GM18526 (cell line): ENCODE measurements at regions not wholly inside any gene's neighbourhood (a gene's known extent, or its start where the extent isn't known, plus 50 kb on each side); places are given as distances from the start of the nearest gene placed in this dataset.

ENCODE experiments used
- POLR2A ChIP-seq: IDR thresholded peaks from 3 replicates; pipeline ENCODE4 v1.6.1; 2011; ENCODE audit not compliant: insufficient read length; ENCODE audit errors: extremely low read depth

GRCh38 chr2:2849464-2850217, 518.6 kb upstream of the MYT1L start:
- TF ChIP-seq POLR2A, result no peak

GRCh38 chr2:2848621-2849333, 517.7 kb upstream of the MYT1L start:
- TF ChIP-seq POLR2A, result no peak

DNA sequence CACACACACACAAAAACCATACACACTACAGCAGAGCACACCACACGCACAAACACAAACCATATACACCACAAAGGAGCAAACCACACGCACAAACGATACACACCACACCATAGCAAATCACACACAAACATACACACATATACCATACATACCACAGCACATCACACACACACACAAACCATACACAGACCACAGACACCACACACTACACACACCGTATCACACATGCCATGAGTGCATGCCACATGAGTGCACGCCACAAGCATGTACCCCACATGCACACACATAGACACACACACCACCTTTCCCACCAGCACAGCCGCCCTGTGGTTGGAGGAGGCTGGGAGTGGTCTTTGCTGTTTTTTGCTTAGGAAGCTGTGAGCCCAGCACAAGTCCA, 517.1 kb upstream of the MYT1L start:
- TF ChIP-seq POLR2A, result no peak

DNA sequence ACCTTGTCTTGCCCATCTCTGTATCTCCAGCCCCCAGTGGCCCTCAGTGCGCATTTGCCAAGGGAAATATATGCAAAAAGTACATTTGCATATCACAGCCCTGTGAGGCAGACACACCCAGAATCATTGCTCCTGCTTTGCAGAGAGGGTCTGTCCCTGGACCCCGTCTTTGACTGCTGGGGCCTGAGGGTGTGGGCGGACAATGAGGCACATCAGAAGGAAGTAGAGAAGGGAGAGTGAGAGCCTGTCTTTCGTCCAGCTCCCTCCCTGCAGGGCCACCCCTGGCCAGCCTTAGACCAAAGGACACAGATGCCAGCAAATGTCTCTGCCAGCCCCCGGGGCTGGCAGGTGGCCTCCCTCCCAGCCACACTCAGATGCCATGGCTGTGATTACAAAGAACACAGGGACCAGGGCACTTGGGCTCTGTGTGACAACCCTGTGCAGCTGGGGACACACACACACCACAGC, 516.2 kb upstream of the MYT1L start:
- no peak for TF ChIP-seq POLR2A

- TF ChIP-seq POLR2A, result no peak
These were observed 515.5 kb upstream of the MYT1L start for GRCh38 chr2:2846332-2847208.

GRCh38 chr2:2845806-2846315, 514.8 kb upstream of the MYT1L start:
- TF ChIP-seq POLR2A, result no peak

DNA sequence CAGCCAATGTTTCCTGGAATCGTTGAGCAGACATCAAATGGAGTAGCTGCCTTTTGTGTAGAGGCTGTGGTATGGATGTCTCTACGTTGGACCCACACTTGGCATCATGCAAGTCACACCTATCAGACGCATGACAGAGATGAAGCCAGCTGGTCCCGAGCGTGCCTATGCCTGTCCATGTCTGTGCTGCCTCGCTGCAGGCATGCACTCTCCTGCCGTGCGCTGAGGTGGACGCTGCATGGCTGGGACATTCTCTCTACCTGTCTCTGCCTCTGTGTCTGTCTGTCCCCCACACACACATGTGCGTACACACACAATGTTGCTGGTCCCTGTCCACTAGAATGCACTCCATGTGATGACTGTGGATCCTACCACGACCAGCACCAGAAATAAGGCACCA, 514.2 kb upstream of the MYT1L start:
- no peak for TF ChIP-seq POLR2A

DNA sequence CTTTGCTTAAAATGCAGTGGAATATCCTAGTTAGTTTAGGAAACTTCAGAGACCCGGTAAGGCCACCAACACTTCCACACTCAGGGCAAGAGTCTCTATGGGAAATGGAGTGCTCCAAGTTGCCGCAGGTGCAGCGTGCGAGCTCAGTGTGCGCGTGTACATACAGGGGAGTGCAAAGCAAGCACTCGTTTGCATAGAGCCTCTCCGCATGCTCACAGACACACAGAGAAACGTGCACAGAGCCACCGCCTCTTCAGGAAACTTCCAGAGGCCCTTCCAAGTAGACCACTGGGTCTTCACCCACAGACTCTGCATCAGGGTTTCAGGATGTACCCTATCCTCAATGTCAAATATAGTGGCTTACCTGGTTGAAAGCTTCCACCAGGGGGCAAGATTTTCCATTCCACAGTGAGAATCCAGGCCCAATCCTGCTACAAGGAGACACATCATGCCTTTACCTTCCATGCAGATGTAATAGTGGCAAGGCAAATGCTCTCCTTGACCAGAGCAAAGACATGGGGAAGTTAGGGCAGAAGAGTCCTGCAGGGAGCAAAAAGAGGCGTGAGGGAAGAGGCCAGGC, 513.0 kb upstream of the MYT1L start:
- TF ChIP-seq POLR2A, result no peak

DNA sequence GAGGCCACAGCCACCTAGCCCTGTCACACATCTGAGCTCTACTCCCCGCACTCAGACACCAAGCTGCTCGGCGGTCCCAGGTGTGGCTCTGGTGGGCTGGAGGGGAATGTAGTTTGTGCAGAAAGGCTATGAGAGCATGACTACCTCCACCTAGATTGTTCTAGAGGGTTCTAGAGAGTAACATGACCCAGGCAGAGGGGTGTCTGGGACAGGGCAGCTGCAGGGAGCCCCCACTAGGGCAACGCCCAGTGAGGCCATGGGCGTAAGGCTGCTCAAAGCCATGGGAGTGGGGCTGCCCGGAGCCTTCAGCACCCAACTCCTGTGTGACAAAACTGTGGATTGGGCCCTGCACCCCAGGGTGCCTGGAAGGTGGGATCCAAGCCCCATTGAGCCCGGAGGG, 511.4 kb upstream of the MYT1L start:
- no peak for TF ChIP-seq POLR2A

- TF ChIP-seq POLR2A, result no peak
These were observed 509.7 kb upstream of the MYT1L start for GRCh38 chr2:2840681-2841300.

- no peak for TF ChIP-seq POLR2A
These were observed 508.9 kb upstream of the MYT1L start for GRCh38 chr2:2839782-2840531.

DNA sequence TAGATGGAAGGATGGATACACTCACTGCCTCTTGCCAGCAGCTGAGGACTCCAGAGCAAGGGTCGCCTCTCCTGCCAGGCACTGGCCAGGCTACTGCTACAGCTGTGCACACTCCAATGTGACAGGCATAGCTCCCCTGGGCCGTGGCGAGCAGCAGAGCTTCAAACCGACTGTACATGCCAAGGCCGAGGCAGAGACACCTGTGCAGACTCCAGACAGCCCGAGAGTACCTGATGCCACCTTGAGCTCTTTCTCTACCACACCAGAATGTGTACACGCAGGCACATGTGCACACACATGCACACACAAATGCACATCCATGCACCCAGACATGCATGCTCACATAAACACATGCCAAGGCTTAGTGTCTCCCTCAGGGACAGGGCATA, 508.3 kb upstream of the MYT1L start:
- TF ChIP-seq POLR2A, result no peak

GRCh38 chr2:2838548-2838845, 507.4 kb upstream of the MYT1L start:
- TF ChIP-seq POLR2A, result no peak
